ENCODE measurements at regions not wholly inside any gene's neighbourhood (a gene's known extent, or its start where the extent isn't known, plus 50 kb on each side); places are given as distances from the start of the nearest gene placed in this dataset.

- TF ChIP-seq CTCF (IDR thresholded peaks at IDR 0.05 in 4 of 5, conservative IDR thresholded peaks at IDR 0.05 in 1 of 5) (no peak), POLR2A (IDR thresholded peaks at IDR 0.05) (no peak)
These were observed 313.0 kb upstream of the DEFB112 start for GRCh38 chr6:50362706-50363105.
